Activated T-cell treated with anti-CD3 and anti-CD28 coated beads for 1 hour (primary cell): ENCODE measurements at regions not wholly inside any gene's neighbourhood (a gene's known extent, or its start where the extent isn't known, plus 50 kb on each side); places are given as distances from the start of the nearest gene placed in this dataset.
A peak's percentile ranks its signal among the peaks of the same experiment; 100 is the strongest.

ENCODE experiments used
- DNase-seq: peaks from one replicate; pipeline ENCODE4 v3.0.0-alpha.2; 2020; ENCODE audit warnings: low read depth

- DNase-seq: no peak
Measured at GRCh38 chr20:34163307-34163706, 51.3 kb upstream of the EIF2S2 start.

- no peak for DNase-seq
Measured at GRCh38 chr20:34164381-34164984, 52.4 kb upstream of the EIF2S2 start.

DNA sequence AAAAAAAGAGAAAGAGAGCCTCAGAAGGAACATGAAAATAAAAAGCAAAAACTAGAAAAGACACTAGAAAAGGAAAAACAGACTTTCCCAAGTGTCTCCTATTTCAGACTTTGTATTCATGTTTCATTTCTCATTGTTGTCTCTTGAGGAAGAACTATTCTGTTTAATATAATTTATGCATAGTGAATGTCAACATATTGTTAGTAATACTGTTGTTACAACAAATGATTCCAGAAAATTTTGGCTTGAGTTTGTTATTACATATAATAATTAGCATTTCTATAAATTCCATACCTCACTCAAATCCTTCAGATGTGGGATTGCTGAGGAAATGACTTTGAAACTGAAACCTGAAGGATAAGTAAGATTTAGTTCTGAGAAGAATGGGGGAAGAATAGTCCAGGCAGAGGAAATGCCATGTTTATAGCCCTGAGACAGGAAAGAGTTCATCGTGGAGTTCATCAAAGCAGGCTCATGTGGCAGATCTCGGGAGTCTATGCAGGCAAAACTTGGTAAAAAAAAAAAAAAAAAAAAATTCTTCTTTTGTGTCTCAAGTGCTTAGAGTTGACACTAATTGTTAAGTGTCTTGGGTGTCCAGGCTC is 53.1 kb upstream of the EIF2S2 start:
- DNase-seq: no peak

DNA sequence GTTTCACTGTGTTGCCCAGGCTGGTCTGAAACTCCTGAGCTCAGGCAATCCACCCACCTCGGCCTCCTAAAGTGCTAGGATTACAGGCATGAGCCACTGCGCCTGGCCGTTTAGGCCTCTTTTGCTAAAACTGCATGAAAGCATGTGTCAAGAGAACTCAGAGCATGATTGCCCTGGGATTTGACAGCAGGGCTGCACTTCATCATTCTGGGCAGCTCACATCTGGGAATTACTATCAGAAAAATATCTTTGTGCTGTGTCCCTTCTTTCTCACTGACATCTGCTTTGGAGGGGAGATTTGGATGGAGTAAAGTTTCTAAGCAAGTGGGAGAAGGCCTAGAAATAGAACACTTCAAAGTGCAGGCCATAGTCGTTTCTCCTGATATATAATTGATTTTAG is 59.6 kb upstream of the EIF2S2 start:
- no peak for DNase-seq

- DNase-seq: no peak
Measured at GRCh38 chr20:34172926-34173325, 60.9 kb upstream of the EIF2S2 start.

- no peak for DNase-seq
Measured at GRCh38 chr20:34175079-34175478, 63.0 kb upstream of the EIF2S2 start.

DNA sequence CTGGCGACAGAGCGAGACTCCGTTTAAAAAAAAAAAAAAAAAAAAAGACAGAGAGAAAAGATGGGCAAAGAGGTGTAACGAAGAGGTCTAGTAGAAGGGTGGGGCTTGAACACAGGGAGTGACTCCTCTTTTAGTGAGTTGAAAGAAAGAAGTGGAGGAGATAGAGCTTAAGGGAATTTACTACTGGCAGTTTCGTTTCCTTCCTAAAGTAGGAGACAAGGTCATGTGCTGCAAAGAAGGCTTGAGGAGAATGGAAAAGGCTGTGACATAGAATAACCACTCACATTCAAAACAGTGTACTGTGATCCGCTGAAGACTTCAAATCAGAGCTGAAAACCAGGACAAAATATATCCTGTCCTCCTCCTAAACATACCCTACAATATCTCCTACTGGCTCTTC is 63.8 kb upstream of the EIF2S2 start:
- DNase-seq: no peak

DNA sequence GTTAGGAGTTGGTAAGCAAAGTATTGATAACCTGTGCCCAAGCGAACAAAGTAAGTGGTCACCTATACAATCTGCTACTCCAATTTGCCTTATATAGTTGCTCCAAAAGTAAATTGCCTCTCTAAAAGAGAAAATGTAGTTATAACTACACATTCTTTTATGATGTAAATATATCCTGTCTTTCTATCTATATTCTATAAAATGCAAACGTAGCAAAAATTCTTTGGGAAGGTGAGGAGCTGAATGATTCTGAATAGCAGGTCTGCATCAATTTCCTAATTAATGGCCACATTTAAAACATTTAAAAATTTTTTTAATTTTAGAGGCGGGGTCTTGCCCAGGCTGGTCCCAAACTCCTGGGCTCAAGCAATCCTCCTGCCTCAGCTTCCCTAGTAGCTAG is 64.2 kb upstream of the ASIP start:
- DNase-seq: no peak

- DNase-seq: no peak
Measured at GRCh38 chr20:34179637-34180360, 61.4 kb upstream of the ASIP start.

DNA sequence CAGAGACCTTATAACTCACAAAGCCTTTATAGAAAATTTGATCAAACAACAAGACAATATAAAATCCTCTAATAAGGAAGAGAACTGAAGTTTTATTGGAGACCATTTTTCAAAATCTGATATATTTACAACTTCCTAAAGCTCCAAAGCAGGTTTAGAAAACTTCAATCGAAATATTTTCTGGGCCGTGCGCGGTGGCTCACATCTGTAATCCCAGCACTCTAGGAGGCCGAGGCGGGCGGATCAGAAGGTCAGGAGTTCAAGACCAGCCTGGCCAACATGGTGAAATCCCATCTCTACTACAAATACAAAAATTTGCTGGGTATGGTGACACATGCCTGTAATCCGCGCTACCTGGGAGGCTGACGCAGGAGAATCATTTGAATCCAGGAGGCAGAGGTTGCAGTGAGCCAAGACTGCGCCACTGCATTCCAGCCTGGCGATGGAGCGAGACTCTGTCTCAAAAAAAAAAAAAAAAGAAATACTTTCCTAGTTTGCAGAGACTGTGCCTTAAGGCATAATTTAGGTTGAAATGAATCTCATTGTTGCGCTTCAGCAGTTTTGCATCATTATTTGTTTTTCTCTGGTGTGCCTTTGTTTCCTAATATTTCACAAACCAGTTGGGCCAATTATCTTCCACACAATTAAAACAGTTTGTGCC is 60.6 kb upstream of the ASIP start:
- no peak for DNase-seq

- DNase-seq: no peak
Measured at GRCh38 chr20:34181484-34181883, 59.7 kb upstream of the ASIP start.

GRCh38 chr20:34185766-34186620 is 55.2 kb upstream of the ASIP start:
- DNase-seq: no peak

GRCh38 chr20:34189572-34190163 is 51.6 kb upstream of the ASIP start:
- no peak for DNase-seq

DNA sequence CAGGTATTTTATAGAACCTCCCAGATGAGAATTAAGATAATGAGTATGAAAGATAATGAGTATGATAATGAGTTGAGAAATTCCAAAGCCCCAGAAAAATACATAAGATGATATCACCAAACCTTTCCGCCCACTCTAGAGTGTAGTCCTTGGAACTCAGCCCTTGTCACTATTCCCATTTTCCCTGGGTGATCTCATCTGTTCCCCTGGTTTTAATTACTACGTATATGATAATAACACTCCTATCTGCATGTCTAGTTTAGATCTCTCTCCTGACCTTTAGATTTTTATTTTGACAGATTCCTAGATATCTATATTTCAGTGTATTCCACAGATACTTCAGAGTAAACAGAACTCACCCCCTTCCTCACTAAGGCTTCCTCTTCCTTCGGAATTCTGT is 51.0 kb upstream of the ASIP start:
- no peak for DNase-seq

DNA sequence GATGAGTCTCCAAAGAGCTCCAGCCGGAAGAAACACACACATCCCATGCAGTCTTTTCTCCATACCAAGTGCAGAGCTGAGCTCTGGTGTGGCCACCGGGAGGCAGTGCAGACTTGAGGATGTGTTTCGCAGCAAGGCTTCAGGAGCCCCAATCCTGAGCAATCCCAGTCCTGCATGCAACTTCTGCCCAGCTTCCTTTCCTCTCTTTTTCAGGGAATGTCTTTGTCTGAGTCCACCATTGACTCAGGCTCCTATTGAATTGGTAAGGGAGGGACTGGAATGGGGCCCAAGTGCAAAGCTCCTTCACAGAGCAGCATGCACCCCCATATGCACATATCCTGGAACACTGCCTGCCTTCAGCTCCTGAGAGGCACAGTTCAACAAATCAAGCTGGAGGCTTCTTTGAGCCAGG is 50.5 kb upstream of the ASIP start:
- peak; percentile 4 for DNase-seq
